HCT116 (cell line): ENCODE measurements at regions not wholly inside any gene's neighbourhood (a gene's known extent, or its start where the extent isn't known, plus 50 kb on each side); places are given as distances from the start of the nearest gene placed in this dataset.
"Not testable (repeated sequence)": the region's sequence is repeated elsewhere in the genome, so short reads cannot be mapped to it uniquely, and the experiment has no call there.

Source experiments
- ATAC-seq: fragments of 200-7000 bp; cut with Tn5 transposase; 2 replicates; pipeline ENCODE4 v1.9.1; 2020; ENCODE audit warnings: mild to moderate bottlenecking, moderate library complexity
- BruUV-seq: library from RNA; stranded (reverse); fragments of 400-500 nt; replicated peaks from 2 replicates; lab custom pipeline; 2021; lab: Mats Ljungman, UMichigan
- CTCF ChIA-PET: fragments of 300-600 bp; sonication (Branson Sonifier 250); formaldehyde crosslinking; loops from one replicate; lab custom pipeline; 2021; ENCODE audit warnings: antibody characterized with exemption; lab: Charles Lee
- POLR2A ChIA-PET: fragments of 300-600, 350-600 bp; sonication (Branson Sonifier 250); formaldehyde crosslinking; loops from one replicate; lab custom pipeline; 2021; ENCODE audit warnings: antibody characterized with exemption; lab: Charles Lee
- RAD21 ChIA-PET, 2 experiments: fragments of 300-600 bp; sonication (Branson Sonifier 250); formaldehyde crosslinking; loops; one replicate each; lab custom pipeline; 2023; ENCODE audit warnings: low total read pairs in 2 of 2; ENCODE audit not compliant: uncharacterized antibody in 2 of 2, unreplicated experiment in 2 of 2, low non-redundant PET in 1 of 2; lab: Charles Lee
- DNase-seq: peaks from one replicate; pipeline ENCODE4 v3.0.0-alpha.2; 2010; ENCODE audit warnings: low read depth, low spot score
- H2AFZ ChIP-seq: fragments of 200-600 bp; shearing (Covaris generic), sonication (generic); 2 replicates; pipeline ENCODE4 v1.6.1; 2017; ENCODE audit warnings: low read depth, mixed run types, mixed read lengths, antibody characterized with exemption, low read length; ENCODE audit not compliant: poor library complexity, severe bottlenecking
- H3K27ac ChIP-seq: 2 replicates; pipeline ENCODE4 v1.5.1; 2012; ENCODE audit warnings: low read depth, low read length
- H3K27me3 ChIP-seq: fragments of 200-600 bp; sonication (generic); 2 replicates; pipeline ENCODE4 v1.6.1; 2016; ENCODE audit warnings: mixed run types, low read length, mixed read lengths; ENCODE audit not compliant: insufficient read depth
- H3K36me3 ChIP-seq, 2 experiments: fragments of 200-500 bp in 1 of 2; fragments of 200-600 bp in 1 of 2; sonication (Bioruptor generic) in 1 of 2; sonication (generic) in 1 of 2; 2 replicates each; pipeline versions ENCODE4 v1.5.1 to v1.6.1; 2014 to 2016; ENCODE audit warnings: low read length in 2 of 2, inconsistent platforms in 1 of 2, mixed read lengths in 1 of 2, mixed run types in 1 of 2; ENCODE audit not compliant: insufficient read depth in 2 of 2, control insufficient read depth in 1 of 2
- H3K4me1 ChIP-seq, 2 experiments: fragments of 200-600 bp in 1 of 2; sonication (generic) in 1 of 2; 2 replicates each; pipeline versions ENCODE4 v1.5.1 to v1.6.1; 2012 to 2017; ENCODE audit warnings: low read length in 2 of 2, inconsistent platforms in 1 of 2, mild to moderate bottlenecking in 1 of 2, mixed read lengths in 1 of 2, mixed run types in 1 of 2, moderate library complexity in 1 of 2; ENCODE audit not compliant: insufficient read depth in 2 of 2, control insufficient read depth in 1 of 2
- H3K4me2 ChIP-seq: fragments of 200-600 bp; sonication (generic); 2 replicates; pipeline ENCODE4 v1.6.1; 2017; ENCODE audit warnings: mixed run types, low read length, mixed read lengths
- H3K4me3 ChIP-seq, 2 experiments: fragments of 200-600 bp in 1 of 2; sonication (generic) in 1 of 2; replicated peaks in 1 of 2; 2 replicates each; pipeline ENCODE4 v1.5.1; 2011 to 2016; ENCODE audit warnings: low read length in 2 of 2, control low read depth in 1 of 2, low read depth in 1 of 2, mild to moderate bottlenecking in 1 of 2, mixed read lengths in 1 of 2, mixed run types in 1 of 2
- H3K79me2 ChIP-seq: fragments of 200-600 bp; sonication (generic); 2 replicates; pipeline ENCODE4 v1.6.1; 2017; ENCODE audit warnings: mild to moderate bottlenecking, mixed run types, low read length, moderate library complexity, mixed read lengths; ENCODE audit not compliant: insufficient read depth
- H3K9ac ChIP-seq: fragments of 200-600 bp; sonication (generic); 2 replicates; pipeline ENCODE4 v1.6.1; 2016; ENCODE audit warnings: low read length, mixed read lengths
- H3K9me2 ChIP-seq: fragments of 200-600 bp; sonication (generic), shearing (Covaris generic); 2 replicates; pipeline ENCODE4 v1.6.1; 2017; ENCODE audit warnings: mixed run types, mild to moderate bottlenecking, moderate library complexity; ENCODE audit not compliant: insufficient read depth
- H3K9me3 ChIP-seq, 2 experiments: fragments of 200-500 bp in 1 of 2; fragments of 200-600 bp in 1 of 2; sonication (Bioruptor generic) in 1 of 2; sonication (generic) in 1 of 2; 2 replicates each; pipeline ENCODE4 v1.6.1; 2014 to 2017; ENCODE audit warnings: low read length in 2 of 2, mixed read lengths in 2 of 2, inconsistent platforms in 1 of 2, low read depth in 1 of 2, mild to moderate bottlenecking in 1 of 2, mixed run types in 1 of 2, moderate library complexity in 1 of 2; ENCODE audit not compliant: control insufficient read depth in 1 of 2, insufficient read depth in 1 of 2
- H4K20me1 ChIP-seq: fragments of 200-600 bp; sonication (generic), shearing (Covaris generic); 2 replicates; pipeline ENCODE4 v1.6.1; 2017; ENCODE audit warnings: mixed run types, mild to moderate bottlenecking, moderate library complexity; ENCODE audit not compliant: insufficient read depth
- ATF3 ChIP-seq: IDR thresholded peaks from 2 replicates; pipeline ENCODE4 v1.6.1; 2012
- CEBPB ChIP-seq: IDR thresholded peaks from 2 replicates; pipeline ENCODE4 v1.6.1; 2012; ENCODE audit warnings: low read depth
- CTCF ChIP-seq, 3 experiments: fragments of 200-600 bp in 1 of 3; sonication (generic) in 1 of 3; IDR thresholded peaks in 2 of 3; conservative IDR thresholded peaks in 1 of 3; 2 replicates each; pipeline ENCODE4 v1.5.1; 2012 to 2017; ENCODE audit warnings: low read depth in 2 of 3, low read length in 2 of 3, antibody characterized with exemption in 1 of 3, borderline replicate concordance in 1 of 3, control low read depth in 1 of 3, mild to moderate bottlenecking in 1 of 3, mixed read lengths in 1 of 3, mixed run types in 1 of 3, moderate library complexity in 1 of 3; ENCODE audit not compliant: insufficient read depth in 1 of 3
- EGR1 ChIP-seq: IDR thresholded peaks from 2 replicates; pipeline ENCODE4 v1.6.1; 2012; ENCODE audit warnings: low read depth
- ELF1 ChIP-seq: IDR thresholded peaks from 2 replicates; pipeline ENCODE4 v1.6.1; 2012; ENCODE audit warnings: low read depth, borderline replicate concordance
- EZH2 ChIP-seq: fragments of 200-600 bp; sonication (generic); IDR thresholded peaks from 2 replicates; pipeline ENCODE4 v1.6.1; 2017; ENCODE audit warnings: antibody characterized with exemption, mixed run types
- EZH2phosphoT487 ChIP-seq: fragments of 200-600 bp; IDR thresholded peaks from 2 replicates; pipeline ENCODE4 v1.6.1; 2018; ENCODE audit warnings: antibody characterized with exemption, borderline replicate concordance
- FOSL1 ChIP-seq: IDR thresholded peaks from 2 replicates; pipeline ENCODE4 v1.6.1; 2012; ENCODE audit warnings: low read depth
- MAX ChIP-seq: IDR thresholded peaks from 2 replicates; pipeline ENCODE4 v1.6.1; 2012
- RAD21 ChIP-seq: IDR thresholded peaks from 2 replicates; pipeline ENCODE4 v1.6.1; 2012; ENCODE audit warnings: low read depth, mild to moderate bottlenecking
- SIN3A ChIP-seq: IDR thresholded peaks from 2 replicates; pipeline ENCODE4 v1.6.1; 2012; ENCODE audit warnings: low read depth
- SRF ChIP-seq: IDR thresholded peaks from 2 replicates; pipeline ENCODE4 v1.6.1; 2012; ENCODE audit warnings: low read depth
- YY1 ChIP-seq: IDR thresholded peaks from 2 replicates; pipeline ENCODE4 v1.6.1; 2011; ENCODE audit warnings: low read length, low read depth, moderate library complexity, mild to moderate bottlenecking; ENCODE audit not compliant: insufficient replicate concordance; ENCODE audit errors: extremely low read depth
- ZBTB33 ChIP-seq: IDR thresholded peaks from 2 replicates; pipeline ENCODE4 v1.6.1; 2011; ENCODE audit warnings: mild to moderate bottlenecking, low read length, moderate library complexity; ENCODE audit not compliant: insufficient replicate concordance; ENCODE audit errors: extremely low read depth
- ZFX ChIP-seq: fragments of 450-650 bp; IDR thresholded peaks from 2 replicates; pipeline ENCODE4 v1.6.1; 2017
- intact Hi-C: fragments of 100-400 bp; cut with micrococcal nuclease; formaldehyde crosslinking; loops from 2 replicates; pipeline ENCODE4 v1.10.0; 2022

- Histone ChIP-seq H4K20me1 (no peaks in the 10 kb centered on the region), H3K27ac (no peak overlapping the region), H3K9me3 (no peaks in the 10 kb centered on the region), H2AFZ (no peak overlapping the region), H3K79me2 (no peaks in the 10 kb centered on the region), H3K9ac (no peak overlapping the region), H3K27me3 (no peaks in the 10 kb centered on the region), H3K4me3 (no peak overlapping the region), H3K4me2 (no peak overlapping the region), H3K4me1 (no peaks in the 10 kb centered on the region), H3K36me3 (no peaks in the 10 kb centered on the region), H3K9me2 (no peaks in the 10 kb centered on the region)
- ChIA-PET POLR2A (no interaction called here), RAD21 (no interaction called here), CTCF (no interaction called here)
- ATAC-seq (no peak), DNase-seq (no peak)
- intact Hi-C loops, result no loop called here
- TF ChIP-seq YY1, result no peak
- no peak for TF ChIP-seq RAD21
- TF ChIP-seq ELF1, result no peak
- TF ChIP-seq FOSL1, result no peak
- no peak for TF ChIP-seq CTCF (IDR thresholded peaks at IDR 0.05 in 2 of 3, conservative IDR thresholded peaks at IDR 0.05 in 1 of 3; ENCODE audit: borderline replicate concordance in 1 of 3, insufficient read depth in 1 of 3, low read depth in 2 of 3, low read length in 2 of 3)
- TF ChIP-seq SRF, result no peak
- no peak for TF ChIP-seq ATF3
- no peak for TF ChIP-seq ZBTB33
- TF ChIP-seq SIN3A, result no peak
- no peak for TF ChIP-seq CEBPB
- TF ChIP-seq EGR1, result no peak
- no peak for TF ChIP-seq EZH2
- no peak for TF ChIP-seq ZFX
- no peak for TF ChIP-seq EZH2phosphoT487
- no peak for TF ChIP-seq MAX
- no TSS peak for BruUV-seq
Measured at GRCh38 chr7:131664570-131664969, 108.1 kb upstream of the PODXL start.

- H3K27me3 ChIP-seq, H3K36me3 ChIP-seq, ATAC-seq, H2AFZ ChIP-seq, H3K9me2 ChIP-seq, DNase-seq, H3K9ac ChIP-seq, H3K27ac ChIP-seq, H3K4me1 ChIP-seq, H4K20me1 ChIP-seq, H3K9me3 ChIP-seq, H3K4me2 ChIP-seq, H3K4me3 ChIP-seq, RAD21 ChIA-PET, H3K79me2 ChIP-seq, CTCF ChIA-PET, POLR2A ChIA-PET, intact Hi-C loops, BruUV-seq: not testable (repeated sequence)
Measured at GRCh38 chr7:131662301-131662873, 106.0 kb upstream of the PODXL start.
